Mesendoderm (in vitro differentiated cells): ENCODE measurements at regions not wholly inside any gene's neighbourhood (a gene's known extent, or its start where the extent isn't known, plus 50 kb on each side); places are given as distances from the start of the nearest gene placed in this dataset.

Source experiments
- DNase-seq: peaks from one replicate; pipeline ENCODE4 v3.0.0; 2013
- H2AK5ac ChIP-seq: 2 replicates; pipeline ENCODE4 v1.6.1; 2013; ENCODE audit warnings: low read length, inconsistent platforms
- H2BK120ac ChIP-seq: 2 replicates; pipeline ENCODE4 v1.6.1; 2013; ENCODE audit warnings: low read depth, mild to moderate bottlenecking, low read length, moderate library complexity, mixed read lengths
- H2BK15ac ChIP-seq: replicated peaks from 2 replicates; pipeline ENCODE4 v1.6.1; 2013; ENCODE audit warnings: low read depth, mild to moderate bottlenecking, moderate library complexity
- H2BK5ac ChIP-seq: 2 replicates; pipeline ENCODE4 v1.6.1; 2013; ENCODE audit warnings: low read length, inconsistent platforms
- H3K18ac ChIP-seq: 2 replicates; pipeline ENCODE4 v1.6.1; 2013; ENCODE audit warnings: mild to moderate bottlenecking, low read length, mixed read lengths
- H3K23ac ChIP-seq: one replicate; pipeline ENCODE4 v1.6.1; 2013; ENCODE audit warnings: low read length
- H3K27ac ChIP-seq: 2 replicates; pipeline ENCODE4 v1.5.1; 2013; ENCODE audit warnings: low read depth, mild to moderate bottlenecking, inconsistent platforms, low read length, moderate library complexity
- H3K27me3 ChIP-seq: 2 replicates; pipeline ENCODE4 v1.6.1; 2013; ENCODE audit warnings: low read length, control low read depth, mild to moderate bottlenecking, inconsistent platforms; ENCODE audit not compliant: insufficient read depth, poor library complexity
- H3K36me3 ChIP-seq: 2 replicates; pipeline ENCODE4 v1.6.1; 2013; ENCODE audit warnings: low read length, inconsistent platforms; ENCODE audit not compliant: control insufficient read depth, insufficient read depth
- H3K4ac ChIP-seq: one replicate; pipeline ENCODE4 v1.6.1; 2013; ENCODE audit warnings: low read depth, mild to moderate bottlenecking, low read length, moderate library complexity
- H3K4me1 ChIP-seq: 2 replicates; pipeline ENCODE4 v1.6.1; 2013; ENCODE audit warnings: low read depth, low read length, inconsistent platforms; ENCODE audit not compliant: control insufficient read depth
- H3K4me2 ChIP-seq: 2 replicates; pipeline ENCODE4 v1.6.1; 2013; ENCODE audit warnings: low read length
- H3K4me3 ChIP-seq: 2 replicates; pipeline ENCODE4 v1.5.1; 2013; ENCODE audit warnings: mild to moderate bottlenecking, low read length
- H3K56ac ChIP-seq: one replicate; pipeline ENCODE4 v1.6.1; 2013; ENCODE audit warnings: low read length
- H3K79me1 ChIP-seq: 2 replicates; pipeline ENCODE4 v1.6.1; 2013; ENCODE audit warnings: low read length, inconsistent platforms
- H3K79me2 ChIP-seq: 2 replicates; pipeline ENCODE4 v1.6.1; 2013; ENCODE audit warnings: mild to moderate bottlenecking, low read length; ENCODE audit not compliant: control insufficient read depth, insufficient read depth
- H3K9ac ChIP-seq: 2 replicates; pipeline ENCODE4 v1.6.1; 2013; ENCODE audit warnings: low read length, inconsistent platforms
- H4K5ac ChIP-seq: one replicate; pipeline ENCODE4 v1.6.1; 2013; ENCODE audit warnings: low read length
- H4K8ac ChIP-seq: one replicate; pipeline ENCODE4 v1.6.1; 2013; ENCODE audit warnings: low read depth, mild to moderate bottlenecking, control low read depth, low read length, moderate library complexity
- WGBS: extraction: QIAGEN DNeasy Blood & Tissue Kit; methylation state at CpG from one replicate; pipeline ENCODE4 v1.1.7; 2013; ENCODE audit warnings: low lambda C conversion rate, missing lambda C conversion rate; ENCODE audit not compliant: insufficient coverage; ENCODE audit errors: extremely low coverage; 5-methylcytosine and 5-hydroxymethylcytosine counted together

DNA sequence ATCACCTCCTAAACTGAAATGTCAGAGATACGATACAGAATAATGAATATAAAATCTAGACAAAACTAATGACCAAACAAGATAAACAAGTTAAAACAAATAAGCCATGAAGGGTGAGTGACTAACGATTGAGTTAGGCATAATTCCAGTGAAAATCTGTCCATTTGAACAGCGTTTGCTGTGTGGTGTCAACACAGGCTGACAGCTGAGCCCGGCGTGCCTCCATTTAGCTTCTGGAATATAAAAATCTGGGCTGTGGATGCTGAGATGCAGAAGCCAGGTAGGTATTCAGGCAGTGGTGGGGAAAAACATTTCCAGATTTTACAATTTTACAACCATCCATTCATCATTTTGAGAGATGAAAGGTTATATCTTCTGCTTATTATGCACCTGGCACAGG is 2041.4 kb upstream of the CELF4 start:
- no peak overlapping the region for H2BK120ac ChIP-seq
- no peak overlapping the region for H3K4me2 ChIP-seq
- H4K5ac ChIP-seq: no peak overlapping the region
- no peak overlapping the region for H3K27ac ChIP-seq
- H4K8ac ChIP-seq: no peak overlapping the region
- no peak overlapping the region for H2BK5ac ChIP-seq
- no peaks in the 10 kb centered on the region for H3K36me3 ChIP-seq
- H3K4ac ChIP-seq: no peak overlapping the region
- DNase-seq: no peak
- no peak overlapping the region for H3K9ac ChIP-seq
- WGBS: no CpG with 5 or more reads among the region's 5 CpGs
- no peak overlapping the region for H3K23ac ChIP-seq
- H3K56ac ChIP-seq: no peak overlapping the region
- peaks cover 2% of the 10 kb centered on the region for H3K4me1 ChIP-seq
- H3K18ac ChIP-seq: no peak overlapping the region
- H3K79me2 ChIP-seq: no peaks in the 10 kb centered on the region
- no peak overlapping the region for H2AK5ac ChIP-seq
- H2BK15ac ChIP-seq: no peak overlapping the region
- no peaks in the 10 kb centered on the region for H3K27me3 ChIP-seq
- no peaks in the 10 kb centered on the region for H3K79me1 ChIP-seq
- no peak overlapping the region for H3K4me3 ChIP-seq

DNA sequence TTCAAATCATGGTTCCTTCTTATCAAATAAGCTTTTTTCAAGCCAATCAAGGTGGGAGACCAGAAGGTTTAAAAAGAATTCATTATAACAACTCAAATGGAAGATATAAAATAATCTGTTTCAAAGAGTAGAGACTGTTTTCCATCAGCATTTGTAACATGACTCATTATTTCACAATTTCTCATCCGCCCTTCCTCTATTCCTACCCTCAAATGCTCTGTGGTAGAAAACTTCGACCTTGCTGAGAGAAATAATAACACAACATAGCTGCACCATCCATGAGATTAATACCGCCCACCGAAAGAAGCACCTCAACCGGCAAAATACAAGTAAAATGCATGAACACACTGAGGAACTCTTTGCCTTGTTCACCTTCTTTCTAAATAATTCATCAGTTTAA is 2039.2 kb upstream of the CELF4 start:
- H3K18ac ChIP-seq: no peak overlapping the region
- no peak overlapping the region for H3K4ac ChIP-seq
- no peaks in the 10 kb centered on the region for H3K79me2 ChIP-seq
- no CpG with 5 or more reads among the region's 5 CpGs for WGBS
- no peak overlapping the region for H3K4me2 ChIP-seq
- no peak overlapping the region for H2BK15ac ChIP-seq
- no peak overlapping the region for H3K56ac ChIP-seq
- H3K36me3 ChIP-seq: no peaks in the 10 kb centered on the region
- no peak overlapping the region for H3K9ac ChIP-seq
- H2BK120ac ChIP-seq: no peak overlapping the region
- no peaks in the 10 kb centered on the region for H3K79me1 ChIP-seq
- H3K27ac ChIP-seq: no peak overlapping the region
- no peak overlapping the region for H2AK5ac ChIP-seq
- H3K4me1 ChIP-seq: no peaks in the 10 kb centered on the region
- no peak overlapping the region for H3K4me3 ChIP-seq
- H4K8ac ChIP-seq: no peak overlapping the region
- DNase-seq: no peak
- no peak overlapping the region for H2BK5ac ChIP-seq
- H4K5ac ChIP-seq: no peak overlapping the region
- H3K23ac ChIP-seq: no peak overlapping the region
- H3K27me3 ChIP-seq: no peaks in the 10 kb centered on the region

- H3K36me3 ChIP-seq: no peaks in the 10 kb centered on the region
- no peak overlapping the region for H3K4ac ChIP-seq
- no peaks in the 10 kb centered on the region for H3K27me3 ChIP-seq
- H3K79me1 ChIP-seq: no peaks in the 10 kb centered on the region
- H2BK15ac ChIP-seq: no peak overlapping the region
- no peaks in the 10 kb centered on the region for H3K79me2 ChIP-seq
- H2AK5ac ChIP-seq: no peak overlapping the region
- no peak overlapping the region for H4K5ac ChIP-seq
- H3K4me2 ChIP-seq: no peak overlapping the region
- no peak overlapping the region for H3K9ac ChIP-seq
- H3K56ac ChIP-seq: no peak overlapping the region
- no peak overlapping the region for H3K4me3 ChIP-seq
- no peaks in the 10 kb centered on the region for H3K4me1 ChIP-seq
- H2BK120ac ChIP-seq: no peak overlapping the region
- WGBS: no CpG with 5 or more reads among the region's 4 CpGs
- H4K8ac ChIP-seq: no peak overlapping the region
- H3K27ac ChIP-seq: no peak overlapping the region
- no peak overlapping the region for H2BK5ac ChIP-seq
- H3K23ac ChIP-seq: no peak overlapping the region
- no peak overlapping the region for H3K18ac ChIP-seq
- DNase-seq: no peak
These were observed 2036.5 kb upstream of the CELF4 start for GRCh38 chr18:39602131-39602530.

GRCh38 chr18:39600894-39601293 is 2035.3 kb upstream of the CELF4 start:
- no peak overlapping the region for H3K4ac ChIP-seq
- H3K27me3 ChIP-seq: no peaks in the 10 kb centered on the region
- no peaks in the 10 kb centered on the region for H3K36me3 ChIP-seq
- H3K18ac ChIP-seq: no peak overlapping the region
- no peaks in the 10 kb centered on the region for H3K79me2 ChIP-seq
- no peak overlapping the region for H4K8ac ChIP-seq
- no peak overlapping the region for H3K4me2 ChIP-seq
- H3K4me1 ChIP-seq: no peaks in the 10 kb centered on the region
- H3K9ac ChIP-seq: no peak overlapping the region
- WGBS: no CpG with 5 or more reads among the region's 4 CpGs
- no peak overlapping the region for H4K5ac ChIP-seq
- no peak overlapping the region for H3K4me3 ChIP-seq
- no peak overlapping the region for H3K27ac ChIP-seq
- no peak overlapping the region for H2BK5ac ChIP-seq
- DNase-seq: peak; percentile 31
- no peak overlapping the region for H2BK15ac ChIP-seq
- no peaks in the 10 kb centered on the region for H3K79me1 ChIP-seq
- no peak overlapping the region for H2BK120ac ChIP-seq
- H2AK5ac ChIP-seq: no peak overlapping the region
- H3K56ac ChIP-seq: no peak overlapping the region
- no peak overlapping the region for H3K23ac ChIP-seq

GRCh38 chr18:39599251-39599650 is 2033.7 kb upstream of the CELF4 start:
- H3K9ac ChIP-seq: no peak overlapping the region
- no peak overlapping the region for H2AK5ac ChIP-seq
- H3K23ac ChIP-seq: no peak overlapping the region
- no peak overlapping the region for H2BK120ac ChIP-seq
- no peak overlapping the region for H4K5ac ChIP-seq
- H3K4me2 ChIP-seq: no peak overlapping the region
- no peak overlapping the region for H4K8ac ChIP-seq
- no peaks in the 10 kb centered on the region for H3K36me3 ChIP-seq
- no peak overlapping the region for H3K27ac ChIP-seq
- H3K4me3 ChIP-seq: no peak overlapping the region
- H2BK5ac ChIP-seq: no peak overlapping the region
- H3K4ac ChIP-seq: no peak overlapping the region
- H3K79me1 ChIP-seq: no peaks in the 10 kb centered on the region
- DNase-seq: no peak
- H2BK15ac ChIP-seq: no peak overlapping the region
- no peaks in the 10 kb centered on the region for H3K27me3 ChIP-seq
- no peaks in the 10 kb centered on the region for H3K4me1 ChIP-seq
- WGBS: no CpG with 5 or more reads among the region's 2 CpGs
- no peak overlapping the region for H3K18ac ChIP-seq
- no peak overlapping the region for H3K56ac ChIP-seq
- no peaks in the 10 kb centered on the region for H3K79me2 ChIP-seq

DNA sequence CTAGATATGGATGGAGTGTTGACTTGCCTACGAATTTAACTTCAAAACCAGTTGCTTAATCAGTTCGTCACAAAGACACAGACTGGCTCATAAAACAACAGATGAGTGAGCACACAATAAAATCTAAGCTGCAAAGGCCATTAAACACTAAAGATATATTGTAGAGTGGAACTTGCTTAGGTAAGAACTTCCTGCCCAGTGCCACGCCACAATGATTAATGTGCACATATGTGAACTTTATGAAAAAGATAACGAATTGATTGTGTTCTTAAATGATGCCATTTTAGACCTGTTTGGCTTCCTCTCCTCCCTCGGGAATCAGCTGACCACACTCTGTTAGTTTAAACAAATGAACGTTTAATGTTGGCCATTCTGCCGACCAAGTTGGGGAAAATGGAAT is 2031.3 kb upstream of the CELF4 start:
- no peak overlapping the region for H3K18ac ChIP-seq
- H3K4me1 ChIP-seq: no peaks in the 10 kb centered on the region
- WGBS: no CpG with 5 or more reads among the region's 7 CpGs
- no peak for DNase-seq
- H3K79me1 ChIP-seq: no peaks in the 10 kb centered on the region
- no peak overlapping the region for H3K9ac ChIP-seq
- no peak overlapping the region for H3K4me2 ChIP-seq
- H3K79me2 ChIP-seq: no peaks in the 10 kb centered on the region
- no peak overlapping the region for H4K8ac ChIP-seq
- H3K4me3 ChIP-seq: no peak overlapping the region
- no peak overlapping the region for H3K4ac ChIP-seq
- no peak overlapping the region for H3K23ac ChIP-seq
- H2BK15ac ChIP-seq: no peak overlapping the region
- H2AK5ac ChIP-seq: no peak overlapping the region
- H3K27ac ChIP-seq: no peak overlapping the region
- H3K36me3 ChIP-seq: no peaks in the 10 kb centered on the region
- H2BK5ac ChIP-seq: no peak overlapping the region
- H3K56ac ChIP-seq: no peak overlapping the region
- no peak overlapping the region for H2BK120ac ChIP-seq
- H4K5ac ChIP-seq: no peak overlapping the region
- no peaks in the 10 kb centered on the region for H3K27me3 ChIP-seq
